Retinal pigment epithelial cell (primary cell): ENCODE measurements at regions not wholly inside any gene's neighbourhood (a gene's known extent, or its start where the extent isn't known, plus 50 kb on each side); places are given as distances from the start of the nearest gene placed in this dataset.

Experiments used
- DNase-seq: peaks from one replicate; pipeline ENCODE4 v3.0.0-alpha.2; 2010; ENCODE audit warnings: low read depth
- H3K4me3 ChIP-seq: 2 replicates; pipeline ENCODE4 v1.5.1; 2011; ENCODE audit warnings: mild to moderate bottlenecking, low read length, control low read depth, moderate library complexity
- TF ChIP-seq, protein P1 (sequence below): conservative IDR thresholded peaks from 2 replicates; pipeline ENCODE4 v1.5.1; 2011; ENCODE audit warnings: low read depth, low read length, control low read depth, inconsistent platforms

DNA sequence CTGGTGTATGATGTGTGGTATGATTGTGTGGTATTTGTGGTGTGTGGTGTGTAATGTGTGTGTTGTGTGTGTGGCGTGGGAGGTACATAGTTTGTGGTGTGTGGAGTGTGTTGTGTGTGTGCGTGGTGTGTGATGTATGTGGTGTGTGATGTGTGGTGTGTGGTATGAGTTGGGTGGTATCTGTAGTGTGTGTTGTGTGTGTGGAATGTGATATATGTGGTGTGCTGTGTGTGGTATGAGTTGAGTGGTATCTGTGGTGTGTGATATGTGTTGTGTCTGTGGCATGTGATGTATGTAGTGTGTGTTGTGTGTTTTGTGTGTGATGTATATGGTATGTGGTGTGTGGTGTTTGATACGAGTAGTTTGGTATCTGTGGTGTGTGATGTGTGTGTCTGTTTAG is 272.5 kb upstream of the IRX1 start:
- TF ChIP-seq, protein P1, sequence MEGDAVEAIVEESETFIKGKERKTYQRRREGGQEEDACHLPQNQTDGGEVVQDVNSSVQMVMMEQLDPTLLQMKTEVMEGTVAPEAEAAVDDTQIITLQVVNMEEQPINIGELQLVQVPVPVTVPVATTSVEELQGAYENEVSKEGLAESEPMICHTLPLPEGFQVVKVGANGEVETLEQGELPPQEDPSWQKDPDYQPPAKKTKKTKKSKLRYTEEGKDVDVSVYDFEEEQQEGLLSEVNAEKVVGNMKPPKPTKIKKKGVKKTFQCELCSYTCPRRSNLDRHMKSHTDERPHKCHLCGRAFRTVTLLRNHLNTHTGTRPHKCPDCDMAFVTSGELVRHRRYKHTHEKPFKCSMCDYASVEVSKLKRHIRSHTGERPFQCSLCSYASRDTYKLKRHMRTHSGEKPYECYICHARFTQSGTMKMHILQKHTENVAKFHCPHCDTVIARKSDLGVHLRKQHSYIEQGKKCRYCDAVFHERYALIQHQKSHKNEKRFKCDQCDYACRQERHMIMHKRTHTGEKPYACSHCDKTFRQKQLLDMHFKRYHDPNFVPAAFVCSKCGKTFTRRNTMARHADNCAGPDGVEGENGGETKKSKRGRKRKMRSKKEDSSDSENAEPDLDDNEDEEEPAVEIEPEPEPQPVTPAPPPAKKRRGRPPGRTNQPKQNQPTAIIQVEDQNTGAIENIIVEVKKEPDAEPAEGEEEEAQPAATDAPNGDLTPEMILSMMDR: no peak
- no peak for DNase-seq
- no peak overlapping the region for H3K4me3 ChIP-seq

DNA sequence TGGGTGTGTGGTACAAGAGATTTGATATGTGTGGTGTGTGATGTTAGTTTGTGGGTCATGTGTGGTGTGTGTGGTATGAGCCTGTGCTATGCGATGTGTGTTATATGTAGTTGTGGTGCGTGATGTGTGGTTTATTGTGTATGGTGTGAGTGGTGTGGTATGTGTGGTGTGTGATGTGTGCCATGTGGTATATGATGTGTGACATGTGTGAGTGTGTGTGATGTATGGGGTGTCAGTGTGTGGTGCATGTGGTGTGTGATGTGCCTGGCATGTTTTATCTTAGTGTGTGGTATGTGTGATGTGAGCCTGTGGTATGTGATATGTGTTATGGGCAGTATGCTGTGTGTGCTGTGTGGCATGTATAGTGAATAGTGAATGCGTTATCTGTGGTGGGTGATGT is 273.0 kb upstream of the IRX1 start:
- no peak for DNase-seq
- no peak overlapping the region for H3K4me3 ChIP-seq
- TF ChIP-seq, protein P1: no peak

DNA sequence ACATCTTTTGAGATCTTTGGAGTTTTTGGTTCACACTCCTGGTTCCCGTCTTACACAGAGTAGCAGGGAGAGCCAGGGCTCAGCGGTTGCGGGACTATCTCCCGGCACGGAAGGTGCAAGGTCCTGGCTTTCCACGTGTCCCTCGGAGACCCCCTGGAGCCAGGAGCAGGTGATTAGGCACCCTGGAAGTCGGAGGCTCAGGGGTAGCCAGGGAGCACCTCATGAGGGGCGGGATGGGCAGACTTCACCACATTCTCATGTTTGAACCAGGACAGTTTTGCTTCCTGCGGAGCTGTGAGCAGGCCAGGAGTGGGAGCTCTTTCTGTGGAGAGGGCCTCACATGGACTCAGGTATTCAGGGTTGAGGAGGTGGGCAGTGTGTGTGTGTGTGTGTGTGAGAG is 273.7 kb upstream of the IRX1 start:
- DNase-seq: no peak
- TF ChIP-seq, protein P1: no peak
- H3K4me3 ChIP-seq: no peak overlapping the region

DNA sequence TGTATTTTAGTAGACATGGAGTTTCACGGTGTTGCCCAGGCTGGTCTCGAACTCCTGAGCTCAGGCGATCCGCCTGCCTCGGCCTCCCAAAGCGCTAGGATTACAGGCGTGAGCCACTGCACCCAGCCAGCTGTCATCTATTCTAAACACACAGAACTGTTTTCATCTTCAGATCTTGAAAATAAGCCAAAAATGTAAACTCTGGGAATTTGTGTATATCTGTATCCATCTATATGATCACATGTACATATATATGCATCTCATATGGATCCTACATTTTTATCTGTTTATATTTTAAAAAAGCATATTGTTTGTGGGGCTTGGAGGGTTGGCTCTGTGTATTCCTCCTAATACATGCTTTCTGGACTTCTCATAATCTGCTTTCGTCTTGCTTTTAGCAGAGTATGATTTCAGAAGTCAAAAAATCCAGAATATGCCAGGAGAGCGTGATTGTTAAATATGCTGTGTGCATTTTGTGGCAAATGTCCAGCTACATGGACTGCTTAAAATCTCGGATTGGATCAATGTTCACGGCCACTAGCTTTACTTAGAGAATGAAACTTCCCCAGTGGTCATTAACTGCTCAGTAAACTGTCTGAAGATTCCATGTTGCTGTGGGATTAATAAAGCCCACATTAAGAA is 274.4 kb upstream of the IRX1 start:
- no peak for DNase-seq

DNA sequence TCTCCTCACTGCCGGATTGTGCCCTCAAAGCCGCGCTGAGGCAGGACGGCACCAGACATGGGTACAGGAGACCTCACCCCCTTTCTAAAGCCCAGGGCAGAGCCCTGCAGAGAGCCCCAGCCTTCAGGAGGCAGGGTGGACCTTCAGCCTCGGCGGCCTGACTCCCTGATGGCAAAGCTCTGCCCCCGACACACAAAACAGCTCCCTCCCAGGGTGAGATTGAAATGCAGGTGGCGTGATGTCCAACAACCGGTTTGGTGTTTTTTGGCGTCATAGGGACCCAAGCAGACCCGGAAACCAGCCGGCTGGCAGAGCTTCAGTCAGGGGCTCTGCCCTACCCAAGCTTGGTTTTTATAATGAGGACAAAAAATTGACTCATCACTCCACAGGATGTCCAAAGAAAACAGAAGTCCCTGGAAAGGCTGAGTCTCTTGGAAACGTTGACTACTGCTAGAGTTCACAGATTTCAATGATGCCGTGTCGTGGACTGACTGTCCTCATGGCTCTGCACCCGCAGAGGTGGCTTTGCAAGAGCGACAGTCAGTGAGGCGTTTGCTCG is 275.2 kb upstream of the IRX1 start:
- TF ChIP-seq, protein P1: no peak
- no peak for DNase-seq
- H3K4me3 ChIP-seq: no peak overlapping the region

More for the DNA sequence above, 274.4 kb upstream of the IRX1 start:
- TF ChIP-seq, protein P1: no peak
- H3K4me3 ChIP-seq: no peak overlapping the region

DNA sequence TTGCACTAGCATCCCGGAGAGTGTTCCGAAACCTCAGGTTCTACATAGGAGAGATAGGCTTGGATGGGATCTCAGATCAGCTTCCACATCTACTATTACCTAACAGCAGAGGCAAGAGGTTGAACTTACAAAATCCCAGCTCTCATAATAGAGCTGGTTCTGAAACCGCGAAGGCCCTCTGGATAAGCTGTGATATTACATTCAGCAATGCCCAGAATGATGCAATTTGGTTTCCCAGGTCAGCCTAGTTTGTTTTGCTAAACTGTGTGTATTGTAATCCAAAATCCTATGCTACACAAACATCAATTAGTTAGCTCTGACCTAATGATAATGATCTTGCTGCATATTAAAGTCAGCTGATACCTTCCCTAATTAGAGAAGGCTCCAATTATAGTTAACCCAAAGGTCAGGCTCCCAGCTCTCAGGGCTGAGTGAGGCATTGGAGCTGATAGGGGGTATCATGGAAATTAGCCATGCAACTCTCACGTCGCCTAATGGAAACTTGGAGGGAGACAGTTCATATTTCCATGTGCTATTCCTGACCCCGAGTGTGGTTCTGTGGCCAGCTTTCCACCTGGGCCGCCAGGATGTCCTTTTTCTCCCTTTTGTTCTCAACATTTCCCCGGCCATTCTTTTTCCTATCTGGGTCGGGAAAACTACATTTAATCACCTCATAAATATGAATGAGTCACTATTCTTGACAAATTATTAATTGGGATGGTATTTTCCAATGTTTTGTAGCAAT is 278.4 kb upstream of the IRX1 start:
- no peak overlapping the region for H3K4me3 ChIP-seq
- no peak for DNase-seq
- TF ChIP-seq, protein P1: no peak

DNA sequence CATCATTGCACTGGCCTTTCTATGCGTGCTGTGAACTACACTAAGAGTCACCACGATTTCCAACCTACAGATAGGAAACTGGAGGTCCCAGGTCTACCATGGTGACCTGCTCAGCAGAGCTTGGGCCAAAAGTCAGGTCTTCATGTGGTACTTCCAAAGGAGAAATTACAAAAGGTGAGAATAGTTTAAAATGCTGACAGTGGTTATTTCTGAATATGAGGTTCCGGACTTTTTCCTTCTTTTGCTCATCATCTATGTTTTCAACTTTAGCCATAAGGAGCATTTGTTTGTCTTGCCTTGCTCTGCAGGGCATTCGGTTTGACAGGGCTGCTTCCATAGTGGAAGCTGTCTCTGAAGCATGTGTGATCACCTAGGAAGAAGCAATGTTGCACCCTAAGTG is 282.1 kb upstream of the IRX1 start:
- H3K4me3 ChIP-seq: no peak overlapping the region
- DNase-seq: no peak
- TF ChIP-seq, protein P1: no peak
